ENCODE measurements at regions not wholly inside any gene's neighbourhood (a gene's known extent, or its start where the extent isn't known, plus 50 kb on each side); places are given as distances from the start of the nearest gene placed in this dataset.

DNA sequence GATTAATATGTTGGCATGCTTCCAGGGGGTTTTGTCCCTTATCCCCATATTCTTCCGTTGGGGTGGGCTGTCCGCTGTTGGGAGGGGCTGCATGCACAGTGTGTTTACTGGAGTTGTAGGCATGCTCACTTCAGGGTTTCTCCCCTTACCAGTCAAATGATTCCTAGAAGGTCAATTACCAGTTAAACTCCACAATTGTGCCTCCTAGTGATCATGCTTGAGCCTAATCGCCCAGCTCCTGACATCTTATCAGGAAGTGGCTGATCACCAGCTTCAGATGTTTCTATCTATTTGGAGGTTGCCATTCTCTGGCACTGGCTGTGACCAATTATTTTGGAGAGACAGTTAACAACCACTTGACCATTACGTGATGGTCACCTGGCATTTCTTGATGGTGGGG is 1090.0 kb downstream of the SLITRK5 start:
- TF ChIP-seq, protein P1, sequence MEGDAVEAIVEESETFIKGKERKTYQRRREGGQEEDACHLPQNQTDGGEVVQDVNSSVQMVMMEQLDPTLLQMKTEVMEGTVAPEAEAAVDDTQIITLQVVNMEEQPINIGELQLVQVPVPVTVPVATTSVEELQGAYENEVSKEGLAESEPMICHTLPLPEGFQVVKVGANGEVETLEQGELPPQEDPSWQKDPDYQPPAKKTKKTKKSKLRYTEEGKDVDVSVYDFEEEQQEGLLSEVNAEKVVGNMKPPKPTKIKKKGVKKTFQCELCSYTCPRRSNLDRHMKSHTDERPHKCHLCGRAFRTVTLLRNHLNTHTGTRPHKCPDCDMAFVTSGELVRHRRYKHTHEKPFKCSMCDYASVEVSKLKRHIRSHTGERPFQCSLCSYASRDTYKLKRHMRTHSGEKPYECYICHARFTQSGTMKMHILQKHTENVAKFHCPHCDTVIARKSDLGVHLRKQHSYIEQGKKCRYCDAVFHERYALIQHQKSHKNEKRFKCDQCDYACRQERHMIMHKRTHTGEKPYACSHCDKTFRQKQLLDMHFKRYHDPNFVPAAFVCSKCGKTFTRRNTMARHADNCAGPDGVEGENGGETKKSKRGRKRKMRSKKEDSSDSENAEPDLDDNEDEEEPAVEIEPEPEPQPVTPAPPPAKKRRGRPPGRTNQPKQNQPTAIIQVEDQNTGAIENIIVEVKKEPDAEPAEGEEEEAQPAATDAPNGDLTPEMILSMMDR (IDR thresholded peaks at IDR 0.05; ENCODE audit: insufficient read depth, low read length, poor library complexity, severe bottlenecking), result no peak
- TF ChIP-seq EZH2phosphoT487 (conservative IDR thresholded peaks at IDR 0.05; ENCODE audit: low read length), result no peak
